LNCaP clone FGC (cell line): ENCODE measurements at regions not wholly inside any gene's neighbourhood (a gene's known extent, or its start where the extent isn't known, plus 50 kb on each side); places are given as distances from the start of the nearest gene placed in this dataset.

Experiments
- DNase-seq: peaks from one replicate; pipeline ENCODE4 v3.0.0-alpha.2; 2011; ENCODE audit warnings: low read depth
- H3K4me3 ChIP-seq: 2 replicates; pipeline ENCODE4 v1.5.1; 2011; ENCODE audit warnings: mild to moderate bottlenecking, low read depth, low read length, control low read depth
- CTCF ChIP-seq: IDR thresholded peaks from 2 replicates; pipeline ENCODE4 v1.5.1; 2012; ENCODE audit warnings: mild to moderate bottlenecking; ENCODE audit not compliant: control insufficient read depth, insufficient read depth; ENCODE audit errors: extremely low read depth

- DNase-seq = no peak
- no peak for TF ChIP-seq CTCF
- H3K4me3 ChIP-seq = no peak overlapping the region
Measured at GRCh38 chr2:74081030-74081762, 66.5 kb downstream of the BOLA3 start.

GRCh38 chr2:74081763-74082110, 66.0 kb downstream of the BOLA3 start:
- no peak for DNase-seq
- no peak for TF ChIP-seq CTCF

GRCh38 chr2:74083750-74084149, 64.0 kb downstream of the BOLA3 start:
- no peak for DNase-seq
- no peak for TF ChIP-seq CTCF
- H3K4me3 ChIP-seq = no peak overlapping the region

More at GRCh38 chr2:74081763-74082110, 66.0 kb downstream of the BOLA3 start:
- no peak overlapping the region for H3K4me3 ChIP-seq
